ENCODE measurements at regions not wholly inside any gene's neighbourhood (a gene's known extent, or its start where the extent isn't known, plus 50 kb on each side); places are given as distances from the start of the nearest gene placed in this dataset.
"Not testable (repeated sequence)": the region's sequence is repeated elsewhere in the genome, so short reads cannot be mapped to it uniquely, and the experiment has no call there.

- TF ChIP-seq PRDM15 (CRISPR knock-in tag; IDR thresholded peaks at IDR 0.05) = no peak
Measured at GRCh38 chr2:66095820-66096345, 339.0 kb upstream of the MEIS1 start (continued).

- POLR2A ChIA-PET = not testable (repeated sequence)
Measured at GRCh38 chr2:66094689-66095088, 340.2 kb upstream of the MEIS1 start.

GRCh38 chr2:66093371-66093770 is 341.6 kb upstream of the MEIS1 start:
- Mint-ChIP-seq H3K27me3 (ENCODE audit: low read depth) (no peaks in the 10 kb centered on the region), H3K4me3 (no peak overlapping the region), H3K27ac (no peak overlapping the region), H3K9me3 (peaks cover 31% of the 10 kb centered on the region), H3K36me3 (peaks cover 6% of the 10 kb centered on the region; the same call in 1 of the 2 replicates), H3K4me1 (0 out of 2 replicates have a peak, but pooled peaks cover 4% of the 10 kb centered on the region)
- TF ChIP-seq GTF2I (CRISPR knock-in tag; conservative IDR thresholded peaks at IDR 0.05) (no peak), ZNF532 (CRISPR knock-in tag; IDR thresholded peaks at IDR 0.05; ENCODE audit: borderline replicate concordance) (no peak), EMX1 (CRISPR knock-in tag; IDR thresholded peaks at IDR 0.05) (no peak), NR3C1 (CRISPR knock-in tag; conservative IDR thresholded peaks at IDR 0.05; ENCODE audit: low read depth) (no peak), TP53 (CRISPR knock-in tag; IDR thresholded peaks at IDR 0.05) (no peak), ATF2 (CRISPR knock-in tag; IDR thresholded peaks at IDR 0.05; ENCODE audit: borderline replicate concordance, low read depth) (no peak), ZBTB21 (CRISPR knock-in tag; IDR thresholded peaks at IDR 0.05; ENCODE audit: borderline replicate concordance) (no peak), ATF3 (CRISPR knock-in tag; conservative IDR thresholded peaks at IDR 0.05) (no peak), USF1 (CRISPR knock-in tag; IDR thresholded peaks at IDR 0.05) (no peak), CBFB (CRISPR knock-in tag; IDR thresholded peaks at IDR 0.05; ENCODE audit: low read depth) (no peak), ZNF263 (CRISPR knock-in tag; IDR thresholded peaks at IDR 0.05; ENCODE audit: low read depth) (no peak), ZNF396 (CRISPR knock-in tag; IDR thresholded peaks at IDR 0.05; ENCODE audit: borderline replicate concordance) (no peak), ZMAT4 (CRISPR knock-in tag; IDR thresholded peaks at IDR 0.05) (no peak), PREB (CRISPR knock-in tag; IDR thresholded peaks at IDR 0.05; ENCODE audit: borderline replicate concordance) (no peak), ZNF425 (CRISPR knock-in tag; conservative IDR thresholded peaks at IDR 0.05) (no peak)
- CTCF ChIA-PET = no interaction called here
- POLR2A ChIA-PET = no interaction called here
- ATAC-seq (no peak), DNase-seq (ENCODE audit: low spot score) (no peak)

More at GRCh38 chr2:66094689-66095088, 340.2 kb upstream of the MEIS1 start:
- DNase-seq (ENCODE audit: low spot score); H3K36me3 Mint-ChIP-seq; ATAC-seq; CTCF ChIA-PET; H3K27ac Mint-ChIP-seq; H3K4me1 Mint-ChIP-seq; H3K27me3 Mint-ChIP-seq (ENCODE audit: low read depth); H3K4me3 Mint-ChIP-seq: not testable (repeated sequence)
- peaks cover 22% of the 10 kb centered on the region for H3K9me3 Mint-ChIP-seq

All from WTC11 (cell line).